Tibial nerve (tissue), 4 donors: ENCODE measurements at regions not wholly inside any gene's neighbourhood (a gene's known extent, or its start where the extent isn't known, plus 50 kb on each side); places are given as distances from the start of the nearest gene placed in this dataset.

ENCODE experiments used
- DNase-seq, 2 donors: peaks; one replicate each; pipeline ENCODE4 v3.0.0-alpha.2; 2019; ENCODE audit warnings: low spot score in 2 of 2
- H3K27ac ChIP-seq, 4 donors: fragments of 200-600 bp; sonication (generic) in 3 of 4; one replicate each; pipeline ENCODE4 v1.5.1; 2017 to 2019; ENCODE audit warnings: mild to moderate bottlenecking in 1 of 4
- H3K27me3 ChIP-seq, 2 donors: fragments of 200-600 bp; sonication (generic) in 1 of 2; one replicate each; pipeline versions ENCODE4 v1.5.1 to v1.6.0; 2017 to 2019
- H3K36me3 ChIP-seq, 3 donors: fragments of 200-600 bp; sonication (generic); one replicate each; pipeline ENCODE4 v1.5.1; 2018 to 2019
- H3K4me1 ChIP-seq, 4 donors: fragments of 200-600 bp; sonication (generic) in 3 of 4; one replicate each; pipeline ENCODE4 v1.5.1; 2017 to 2019
- H3K4me3 ChIP-seq, 4 donors: fragments of 200-600 bp; sonication (generic) in 3 of 4; one replicate each; pipeline ENCODE4 v1.5.1; 2017 to 2019; ENCODE audit warnings: mild to moderate bottlenecking in 1 of 4, moderate library complexity in 1 of 4
- H3K9me3 ChIP-seq, 4 donors: fragments of 200-600 bp; sonication (generic) in 3 of 4; one replicate each; pipeline ENCODE4 v1.5.1; 2017 to 2019
- CTCF ChIP-seq, 5 experiments: fragments of 200-600 bp in 3 of 5; fragments of 450-650 bp in 2 of 5; sonication (generic) in 3 of 5; IDR thresholded peaks; one replicate each; pipeline ENCODE4 v1.5.1; 2016 to 2019; ENCODE audit warnings: antibody characterized with exemption in 5 of 5, mild to moderate bottlenecking in 3 of 5, moderate library complexity in 2 of 5
- EP300 ChIP-seq, 2 donors: sonication (generic); formaldehyde crosslinking; IDR thresholded peaks; one replicate each; pipeline ENCODE4 v1.6.1; 2017; ENCODE audit warnings: antibody characterized with exemption in 2 of 2, mild to moderate bottlenecking in 1 of 2
- POLR2A ChIP-seq, 2 donors: fragments of 450-650 bp; IDR thresholded peaks; one replicate each; pipeline ENCODE4 v1.6.1; 2017; ENCODE audit warnings: antibody characterized with exemption in 2 of 2, mild to moderate bottlenecking in 2 of 2, moderate library complexity in 2 of 2
- WGBS, 2 donors: methylation state at CpG; one replicate each; pipeline ENCODE4 v1.1.5; 2018; 5-methylcytosine and 5-hydroxymethylcytosine counted together

GRCh38 chr12:92226961-92227360 lies 81.3 kb upstream of the BTG1 start:
- H3K9me3 ChIP-seq: no peaks in the 10 kb centered on the region
- TF ChIP-seq EP300 (IDR thresholded peaks at IDR 0.05): no peak
- no peak for TF ChIP-seq CTCF (IDR thresholded peaks at IDR 0.05)
- no peak for TF ChIP-seq POLR2A (IDR thresholded peaks at IDR 0.05)
- peaks cover 0 to 25% (median 0%) of the 10 kb centered on the region in 4 donors for H3K4me1 ChIP-seq
- H3K27ac ChIP-seq: no peak overlapping the region
- no peaks in the 10 kb centered on the region for H3K36me3 ChIP-seq
- no peak for DNase-seq
- H3K4me3 ChIP-seq: no peak overlapping the region
- no peaks in the 10 kb centered on the region for H3K27me3 ChIP-seq
- 68 to 70% methylated on average over 3 of the region's 3 CpGs for WGBS, 2 donors

- no peak for DNase-seq
- TF ChIP-seq POLR2A (IDR thresholded peaks at IDR 0.05) (no peak), EP300 (IDR thresholded peaks at IDR 0.05) (no peak), CTCF (IDR thresholded peaks at IDR 0.05) (no peak)
- 30 to 38% methylated on average over 4 of the region's 4 CpGs for WGBS, 2 donors
- Histone ChIP-seq H3K4me1 (peaks cover 0 to 23% (median 0%) of the 10 kb centered on the region in 4 donors), H3K9me3 (no peaks in the 10 kb centered on the region), H3K4me3 (no peak overlapping the region), H3K27me3 (no peaks in the 10 kb centered on the region), H3K36me3 (no peaks in the 10 kb centered on the region), H3K27ac (no peak overlapping the region)
Measured at GRCh38 chr12:92226071-92226661, 80.5 kb upstream of the BTG1 start.

DNA sequence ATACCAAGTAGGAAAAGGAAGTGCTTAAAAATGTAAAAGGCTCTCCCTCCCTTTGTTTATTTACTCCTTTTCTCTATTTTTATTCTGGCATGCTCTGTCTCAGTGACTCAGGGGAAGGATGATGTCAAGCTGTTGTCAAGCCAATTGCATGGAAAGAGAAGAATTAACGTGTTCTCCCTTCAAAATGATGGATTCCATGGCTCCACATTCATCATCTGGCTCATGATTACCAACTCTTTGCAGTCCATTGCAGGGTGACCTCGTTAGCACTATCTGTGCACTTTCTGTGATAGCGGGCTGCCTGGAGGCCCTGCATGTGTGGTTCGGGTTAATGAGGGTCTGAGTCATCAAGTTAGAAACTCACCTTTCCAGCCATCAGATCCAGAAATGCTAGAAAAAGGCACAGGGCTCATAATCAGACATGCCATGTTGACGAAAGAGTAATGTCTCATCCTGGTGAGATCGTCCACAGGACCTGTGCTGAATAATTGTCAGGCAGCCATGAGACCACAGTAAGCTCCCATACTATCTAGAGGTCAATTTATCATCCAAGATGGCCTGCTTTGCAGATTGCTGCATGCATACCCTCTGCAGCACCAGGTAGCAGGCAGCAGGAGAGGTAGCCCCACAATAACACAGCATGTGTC lies 79.2 kb upstream of the BTG1 start:
- no peak for DNase-seq
- Histone ChIP-seq H3K36me3 (no peaks in the 10 kb centered on the region), H3K27ac (peak overlapping the region in 1 of 4 donors; percentile 33), H3K4me3 (no peak overlapping the region), H3K4me1 (peaks cover 0 to 20% (median 0%) of the 10 kb centered on the region in 4 donors), H3K9me3 (no peaks in the 10 kb centered on the region), H3K27me3 (no peaks in the 10 kb centered on the region)
- WGBS, 2 donors: 70 to 74% methylated on average over 6 of the region's 6 CpGs
- TF ChIP-seq CTCF (IDR thresholded peaks at IDR 0.05) (no peak), POLR2A (IDR thresholded peaks at IDR 0.05) (no peak), EP300 (IDR thresholded peaks at IDR 0.05) (no peak)

DNA sequence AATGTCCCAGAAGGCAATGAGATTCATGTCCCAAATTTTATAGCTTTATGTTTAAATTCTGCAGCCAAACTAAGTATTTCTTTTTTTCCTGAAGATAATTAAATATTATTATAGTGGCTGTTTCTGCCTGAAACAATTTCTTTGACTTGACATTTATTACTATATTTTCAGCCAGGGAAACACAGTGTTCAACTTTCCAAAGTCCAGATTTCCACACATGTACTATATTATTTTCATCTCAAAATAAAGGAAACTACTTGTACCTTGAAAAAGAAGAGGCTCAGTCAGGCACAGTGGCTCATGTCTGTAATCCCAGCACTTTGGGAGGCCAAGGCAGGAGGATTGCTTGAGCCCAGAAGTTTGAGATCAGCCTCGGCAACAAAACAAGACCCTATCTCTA lies 77.8 kb upstream of the BTG1 start:
- H3K4me1 ChIP-seq: peaks cover 0 to 20% (median 0%) of the 10 kb centered on the region in 4 donors
- 91 to 92% methylated on average over 1 of the region's 1 CpG for WGBS, 2 donors
- no peak overlapping the region for H3K4me3 ChIP-seq
- H3K27ac ChIP-seq: no peak overlapping the region
- TF ChIP-seq EP300 (IDR thresholded peaks at IDR 0.05) (no peak), POLR2A (IDR thresholded peaks at IDR 0.05) (no peak), CTCF (IDR thresholded peaks at IDR 0.05) (no peak)
- no peaks in the 10 kb centered on the region for H3K9me3 ChIP-seq
- DNase-seq: no peak
- no peaks in the 10 kb centered on the region for H3K27me3 ChIP-seq
- H3K36me3 ChIP-seq: no peaks in the 10 kb centered on the region

DNA sequence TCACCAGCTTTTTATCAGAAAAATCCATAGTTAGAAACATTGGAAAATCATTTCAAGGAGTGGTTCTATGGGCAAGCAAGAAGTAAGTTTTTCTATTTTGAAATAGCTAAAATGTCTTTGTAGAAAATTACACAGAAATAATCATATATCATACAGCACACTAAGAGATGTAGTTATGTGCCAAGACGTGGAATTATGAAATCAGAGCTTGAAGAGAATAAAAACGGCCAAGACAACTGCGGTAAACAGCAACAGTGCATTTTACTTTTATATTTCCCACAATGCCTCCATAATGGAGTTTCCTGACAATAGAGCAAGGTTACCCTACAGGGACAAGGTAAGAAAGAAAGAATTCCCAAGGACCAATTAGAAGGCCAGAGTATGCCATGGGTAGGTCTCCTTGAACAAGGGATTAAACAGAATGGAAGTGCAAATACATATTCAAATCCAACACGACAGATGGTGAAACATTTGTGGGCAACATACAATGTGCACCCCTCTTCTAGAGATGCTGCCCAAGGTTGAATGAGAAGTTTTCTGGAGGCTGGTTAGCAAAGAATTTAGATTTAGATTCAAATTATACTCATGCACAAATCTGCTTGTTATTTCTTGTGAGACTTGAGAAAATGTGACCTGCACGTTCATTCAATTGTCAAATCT lies 76.1 kb upstream of the BTG1 start:
- no peak for TF ChIP-seq POLR2A (IDR thresholded peaks at IDR 0.05)
- TF ChIP-seq CTCF (IDR thresholded peaks at IDR 0.05): no peak
- no peak for TF ChIP-seq EP300 (IDR thresholded peaks at IDR 0.05)

More for the DNA sequence above, 76.1 kb upstream of the BTG1 start:
- H3K4me3 ChIP-seq: no peak overlapping the region
- no peaks in the 10 kb centered on the region for H3K36me3 ChIP-seq
- no peak for DNase-seq
- H3K27ac ChIP-seq: no peak overlapping the region
- no peaks in the 10 kb centered on the region for H3K27me3 ChIP-seq
- H3K4me1 ChIP-seq: peaks cover 0 to 20% (median 0%) of the 10 kb centered on the region in 4 donors
- H3K9me3 ChIP-seq: no peaks in the 10 kb centered on the region
- WGBS, 2 donors: 85 to 89% methylated on average over 5 of the region's 5 CpGs
